Activated CD4-positive, alpha-beta T cell treated with anti-CD3 and anti-CD28 coated beads, Interleukin-2, amount 10 ng/mL, durations not matched to agents 24 days and 14 days (primary cell): ENCODE measurements at regions not wholly inside any gene's neighbourhood (a gene's known extent, or its start where the extent isn't known, plus 50 kb on each side); places are given as distances from the start of the nearest gene placed in this dataset.
"Not testable (repeated sequence)": the region's sequence is repeated elsewhere in the genome, so short reads cannot be mapped to it uniquely, and the experiment has no call there.

Experiments used
- DNase-seq: peaks from one replicate; pipeline ENCODE4 v3.0.0; 2022
- H3K27ac Mint-ChIP-seq: one replicate; pipeline ENCODE4 v1.8.0; 2022; ENCODE audit warnings: mild to moderate bottlenecking, mixed read lengths
- H3K27me3 Mint-ChIP-seq: one replicate; pipeline ENCODE4 v1.8.0; 2022; ENCODE audit warnings: mixed read lengths
- H3K36me3 Mint-ChIP-seq: one replicate; pipeline ENCODE4 v1.8.0; 2022; ENCODE audit warnings: low read depth, mild to moderate bottlenecking, mixed read lengths
- H3K4me1 Mint-ChIP-seq: one replicate; pipeline ENCODE4 v1.8.0; 2021; ENCODE audit warnings: mixed read lengths
- H3K4me3 Mint-ChIP-seq: one replicate; pipeline ENCODE4 v1.8.0; 2022; ENCODE audit warnings: mild to moderate bottlenecking, moderate library complexity, mixed read lengths
- H3K9me3 Mint-ChIP-seq: one replicate; pipeline ENCODE4 v1.8.0; 2021; ENCODE audit warnings: mixed read lengths
- intact Hi-C: fragments of 100-400 bp; cut with micrococcal nuclease; formaldehyde crosslinking; loops from one replicate; pipeline ENCODE4 v1.15.1; 2023

GRCh38 chr3:194032828-194033435 lies 103.0 kb upstream of the HES1 start:
- peaks cover 16% of the 10 kb centered on the region for H3K27me3 Mint-ChIP-seq
- no peak overlapping the region for H3K4me3 Mint-ChIP-seq
- no peaks in the 10 kb centered on the region for H3K36me3 Mint-ChIP-seq
- H3K9me3 Mint-ChIP-seq, result no peaks in the 10 kb centered on the region
- intact Hi-C loops, result no loop called here
- no peak for DNase-seq
- H3K4me1 Mint-ChIP-seq, result peaks cover 9% of the 10 kb centered on the region
- H3K27ac Mint-ChIP-seq, result no peak overlapping the region

- Mint-ChIP-seq H3K9me3 (no peaks in the 10 kb centered on the region), H3K27me3 (peaks cover 13% of the 10 kb centered on the region), H3K4me3 (no peak overlapping the region), H3K4me1 (peaks cover 9% of the 10 kb centered on the region), H3K27ac (no peak overlapping the region), H3K36me3 (no peaks in the 10 kb centered on the region)
- DNase-seq, result no peak
- intact Hi-C loops, result no loop called here
These were observed 101.3 kb upstream of the HES1 start for GRCh38 chr3:194034346-194035336.

- Mint-ChIP-seq H3K36me3 (no peaks in the 10 kb centered on the region), H3K27me3 (peaks cover 10% of the 10 kb centered on the region), H3K27ac (no peak overlapping the region), H3K4me1 (peaks cover 9% of the 10 kb centered on the region), H3K4me3 (no peak overlapping the region), H3K9me3 (no peaks in the 10 kb centered on the region)
- intact Hi-C loops, result no loop called here
- DNase-seq, result no peak
These were observed 100.4 kb upstream of the HES1 start for GRCh38 chr3:194035406-194036138.

GRCh38 chr3:194036842-194037241 lies 99.1 kb upstream of the HES1 start:
- intact Hi-C loops, result no loop called here
- H3K36me3 Mint-ChIP-seq, result no peaks in the 10 kb centered on the region
- no peak for DNase-seq
- H3K9me3 Mint-ChIP-seq, result no peaks in the 10 kb centered on the region
- no peak overlapping the region for H3K27ac Mint-ChIP-seq
- H3K4me1 Mint-ChIP-seq, result peaks cover 9% of the 10 kb centered on the region
- peaks cover 9% of the 10 kb centered on the region for H3K27me3 Mint-ChIP-seq
- H3K4me3 Mint-ChIP-seq, result no peak overlapping the region

DNA sequence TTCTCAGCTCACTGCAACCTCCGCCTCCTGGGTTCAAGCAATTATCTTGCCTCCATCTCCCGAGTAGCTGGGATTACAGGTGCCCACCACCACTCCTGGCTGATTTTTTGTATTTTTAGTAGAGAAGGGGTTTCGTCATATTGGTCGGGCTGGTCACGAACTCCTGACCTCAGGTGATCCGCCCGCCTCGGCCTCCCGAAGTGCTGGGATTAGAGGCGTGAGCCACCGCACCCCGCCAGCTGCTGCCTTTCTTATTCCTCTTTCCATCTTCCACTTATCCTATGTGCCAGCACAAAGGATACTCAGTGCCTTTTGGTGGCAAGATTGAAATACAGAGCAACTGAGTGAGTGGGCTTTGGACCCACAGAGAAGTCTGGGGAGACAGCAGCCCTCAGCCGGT lies 97.6 kb upstream of the HES1 start:
- H3K4me1 Mint-ChIP-seq, H3K27ac Mint-ChIP-seq, intact Hi-C loops, H3K9me3 Mint-ChIP-seq, H3K4me3 Mint-ChIP-seq, H3K36me3 Mint-ChIP-seq, H3K27me3 Mint-ChIP-seq, DNase-seq: not testable (repeated sequence)

DNA sequence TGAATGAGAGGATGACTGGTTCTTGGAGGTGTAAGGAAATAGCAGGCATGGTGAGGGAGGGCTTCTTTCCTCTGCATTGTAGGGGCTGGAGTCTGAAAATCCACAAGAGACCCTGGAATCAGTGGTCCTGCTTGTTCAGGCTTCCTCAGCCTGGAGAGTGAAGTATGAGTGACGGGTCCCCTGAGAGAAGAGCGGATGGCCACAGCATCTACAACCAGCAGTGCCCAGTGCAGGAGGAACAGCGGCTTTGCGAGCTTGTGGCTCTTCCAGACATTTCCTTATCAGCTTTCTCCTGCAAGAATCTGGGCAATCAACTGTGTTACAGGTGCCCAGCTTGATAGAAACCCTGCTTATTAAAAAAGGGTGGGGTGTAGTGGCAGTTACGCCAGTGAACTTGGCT lies 97.0 kb upstream of the HES1 start:
- Mint-ChIP-seq H3K4me3 (no peak overlapping the region), H3K9me3 (no peaks in the 10 kb centered on the region), H3K27me3 (peaks cover 7% of the 10 kb centered on the region), H3K4me1 (peaks cover 3% of the 10 kb centered on the region), H3K27ac (no peak overlapping the region), H3K36me3 (no peaks in the 10 kb centered on the region)
- intact Hi-C loops, result no loop called here
- DNase-seq, result no peak

DNA sequence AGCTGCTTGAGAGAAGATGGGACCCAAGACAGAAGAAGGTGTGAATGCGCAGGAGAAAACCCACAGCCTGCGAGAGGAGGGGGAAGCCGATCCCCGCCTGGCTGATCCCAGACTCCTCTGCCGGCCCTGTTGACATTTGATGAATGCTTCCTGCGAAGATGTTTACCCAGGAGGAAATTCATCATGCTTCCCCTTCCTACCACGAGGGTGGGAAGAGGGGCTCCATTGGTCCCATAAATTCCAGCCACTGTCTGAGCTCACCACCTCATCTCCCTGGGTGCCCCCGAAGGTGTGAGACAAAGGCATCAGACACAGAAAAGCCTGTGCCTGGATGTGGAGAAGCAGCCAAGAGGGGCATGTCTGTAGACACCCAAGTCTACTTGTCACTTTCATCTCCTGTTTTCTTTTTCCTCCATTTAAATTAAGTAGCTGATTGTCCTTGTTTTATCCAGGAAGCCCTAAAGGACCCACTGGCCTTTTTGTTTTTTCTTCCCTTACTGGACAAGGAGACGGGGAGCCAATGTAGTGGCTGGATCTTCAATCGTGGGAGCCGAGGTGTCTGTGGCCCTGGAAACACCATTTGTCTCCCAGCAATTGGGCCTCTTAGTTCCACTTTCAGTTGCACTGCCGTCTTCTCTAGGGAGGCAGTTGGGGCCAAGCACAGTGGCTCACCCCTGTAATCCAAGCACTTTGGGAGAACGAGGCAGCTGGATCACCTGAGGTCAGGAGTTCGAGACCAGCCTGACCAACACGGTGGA lies 95.3 kb upstream of the HES1 start:
- H3K27me3 Mint-ChIP-seq, result peaks cover 7% of the 10 kb centered on the region
- intact Hi-C loops, result no loop called here
- H3K36me3 Mint-ChIP-seq, result no peaks in the 10 kb centered on the region
- no peak overlapping the region for H3K4me3 Mint-ChIP-seq
- DNase-seq, result no peak
- H3K27ac Mint-ChIP-seq, result no peak overlapping the region
- H3K9me3 Mint-ChIP-seq, result no peaks in the 10 kb centered on the region
- peaks cover 3% of the 10 kb centered on the region for H3K4me1 Mint-ChIP-seq

- no peak for DNase-seq
- peaks cover 5% of the 10 kb centered on the region for H3K27me3 Mint-ChIP-seq
- H3K36me3 Mint-ChIP-seq, result no peaks in the 10 kb centered on the region
- no peak overlapping the region for H3K4me3 Mint-ChIP-seq
- intact Hi-C loops, result no loop called here
- H3K27ac Mint-ChIP-seq, result no peak overlapping the region
- peaks cover 5% of the 10 kb centered on the region for H3K4me1 Mint-ChIP-seq
- no peaks in the 10 kb centered on the region for H3K9me3 Mint-ChIP-seq
These were observed 93.0 kb upstream of the HES1 start for GRCh38 chr3:194042927-194043326.

GRCh38 chr3:194043516-194043915 lies 92.4 kb upstream of the HES1 start:
- Mint-ChIP-seq H3K27ac (no peak overlapping the region), H3K4me1 (peaks cover 5% of the 10 kb centered on the region)

GRCh38 chr3:194045289-194045688 lies 90.7 kb upstream of the HES1 start:
- Mint-ChIP-seq H3K36me3 (no peaks in the 10 kb centered on the region), H3K27me3 (peaks cover 11% of the 10 kb centered on the region)
- intact Hi-C loops, result no loop called here

More at GRCh38 chr3:194043516-194043915, 92.4 kb upstream of the HES1 start:
- Mint-ChIP-seq H3K27me3 (peaks cover 5% of the 10 kb centered on the region), H3K9me3 (no peaks in the 10 kb centered on the region), H3K36me3 (no peaks in the 10 kb centered on the region), H3K4me3 (no peak overlapping the region)
- no peak for DNase-seq
- intact Hi-C loops, result no loop called here

GRCh38 chr3:194045919-194046318 lies 90.0 kb upstream of the HES1 start:
- Mint-ChIP-seq H3K36me3 (no peaks in the 10 kb centered on the region), H3K9me3 (peaks cover 6% of the 10 kb centered on the region)

More at GRCh38 chr3:194045289-194045688, 90.7 kb upstream of the HES1 start:
- DNase-seq, result no peak
- no peak overlapping the region for H3K27ac Mint-ChIP-seq
- no peak overlapping the region for H3K4me3 Mint-ChIP-seq
- H3K4me1 Mint-ChIP-seq, result peaks cover 5% of the 10 kb centered on the region
- H3K9me3 Mint-ChIP-seq, result peaks cover 5% of the 10 kb centered on the region

DNA sequence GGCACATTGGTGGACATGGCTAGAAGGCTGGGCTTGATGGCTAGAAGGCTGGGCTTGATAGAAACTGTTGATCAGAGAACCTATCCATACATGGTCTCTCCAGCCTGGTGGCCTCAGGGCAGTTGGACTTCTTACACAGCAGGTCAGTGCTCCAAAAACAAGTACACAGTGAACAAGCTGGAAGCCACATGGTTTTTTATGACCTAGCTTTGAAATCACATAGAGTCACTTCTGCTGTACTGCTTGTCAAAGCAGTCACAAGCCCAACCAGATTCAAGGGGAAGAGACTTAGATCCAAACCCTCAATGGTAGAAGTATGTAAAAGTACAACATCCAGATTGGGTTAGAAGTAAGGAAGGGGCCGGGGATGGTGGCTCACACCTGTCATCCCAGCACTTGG lies 89.4 kb upstream of the HES1 start:
- peaks cover 6% of the 10 kb centered on the region for H3K9me3 Mint-ChIP-seq
- peaks cover 12% of the 10 kb centered on the region for H3K27me3 Mint-ChIP-seq
- H3K4me1 Mint-ChIP-seq, result peaks cover 5% of the 10 kb centered on the region
- intact Hi-C loops, result no loop called here
- no peak overlapping the region for H3K4me3 Mint-ChIP-seq
- H3K27ac Mint-ChIP-seq, result no peak overlapping the region
- H3K36me3 Mint-ChIP-seq, result no peaks in the 10 kb centered on the region
- DNase-seq, result no peak

More at GRCh38 chr3:194045919-194046318, 90.0 kb upstream of the HES1 start:
- intact Hi-C loops, result no loop called here
- no peak for DNase-seq
- Mint-ChIP-seq H3K4me1 (peaks cover 5% of the 10 kb centered on the region), H3K4me3 (no peak overlapping the region), H3K27ac (no peak overlapping the region), H3K27me3 (peaks cover 12% of the 10 kb centered on the region)

- no peaks in the 10 kb centered on the region for H3K36me3 Mint-ChIP-seq
- peaks cover 9% of the 10 kb centered on the region for H3K4me1 Mint-ChIP-seq
- DNase-seq, result no peak
- peaks cover 11% of the 10 kb centered on the region for H3K9me3 Mint-ChIP-seq
- H3K27ac Mint-ChIP-seq, result no peak overlapping the region
- intact Hi-C loops, result no loop called here
- peaks cover 12% of the 10 kb centered on the region for H3K27me3 Mint-ChIP-seq
- no peak overlapping the region for H3K4me3 Mint-ChIP-seq
These were observed 88.8 kb upstream of the HES1 start for GRCh38 chr3:194046995-194047645.
